K562 (cell line): ENCODE measurements at regions not wholly inside any gene's neighbourhood (a gene's known extent, or its start where the extent isn't known, plus 50 kb on each side); places are given as distances from the start of the nearest gene placed in this dataset.

Experiments
- ATAC-seq: fragments of 200-7000 bp; cut with Tn5 transposase; 3 replicates; pipeline ENCODE4 v1.9.1; 2020; ENCODE audit warnings: moderate library complexity
- BruUV-seq: library from RNA; stranded (reverse); fragments of 400-500 nt; replicated peaks from 2 replicates; lab custom pipeline; 2021; lab: Mats Ljungman, UMichigan
- CTCF ChIA-PET: fragments of 300-600 bp; formaldehyde crosslinking; extraction: SDS; loops from one replicate; lab custom pipeline; 2021; ENCODE audit warnings: low intra/inter-chr PET ratio; lab: Yijun Ruan, JAX
- POLR2A ChIA-PET: fragments of 300-600, 350-650 bp; sonication (Branson Sonifier 250); formaldehyde crosslinking; extraction: SDS; loops from one replicate; lab custom pipeline; 2021; ENCODE audit warnings: antibody characterized with exemption, inconsistent platforms; lab: Yijun Ruan, JAX
- DNase-seq, 4 experiments: peaks; one replicate each; pipeline versions ENCODE4 v3.0.0 to v3.0.0-alpha.2; 2011 to 2018; ENCODE audit warnings: low spot score in 3 of 4, mixed read lengths in 3 of 4; ENCODE audit errors: extremely low read depth in 1 of 4
- FAIRE-seq: peaks from 2 replicates; lab custom pipeline; 2011; peaks lifted over from hg19 to GRCh38; lab: Jason Lieb, UNC
- H2AFZ ChIP-seq: 2 replicates; pipeline ENCODE4 v1.6.0; 2011; ENCODE audit warnings: low read depth, low read length, control low read depth, inconsistent platforms
- H3K27ac ChIP-seq: fragments of 200-600 bp; 3 replicates; pipeline ENCODE4 v1.8.0; 2011; ENCODE audit warnings: low read depth, mild to moderate bottlenecking, control low read depth, inconsistent platforms, low read length, moderate library complexity, mixed read lengths; ENCODE audit errors: extremely low read depth
- H3K27me3 ChIP-seq, 2 experiments: fragments of 300-600 bp in 1 of 2; 2 replicates in 1 of 2; 3 replicates in 1 of 2; pipeline versions ENCODE4 v1.6.0 to v1.8.0; 2011; ENCODE audit warnings: inconsistent platforms in 2 of 2, low read length in 2 of 2, mild to moderate bottlenecking in 1 of 2, mixed read lengths in 1 of 2, moderate library complexity in 1 of 2; ENCODE audit not compliant: control insufficient read depth in 2 of 2, insufficient read depth in 2 of 2
- H3K36me3 ChIP-seq: fragments of 300-600 bp; 3 replicates; pipeline ENCODE4 v1.8.0; 2011; ENCODE audit warnings: mild to moderate bottlenecking, low read length, inconsistent platforms; ENCODE audit not compliant: control insufficient read depth, insufficient read depth
- H3K4me1 ChIP-seq, 2 experiments: fragments of 200-600 bp in 1 of 2; replicated peaks in 1 of 2; 2 replicates in 1 of 2; 3 replicates in 1 of 2; pipeline versions ENCODE4 v1.5.1 to v1.8.0; 2011; ENCODE audit warnings: inconsistent platforms in 2 of 2, low read length in 2 of 2, mild to moderate bottlenecking in 1 of 2, mixed read lengths in 1 of 2, moderate library complexity in 1 of 2; ENCODE audit not compliant: control insufficient read depth in 2 of 2, insufficient read depth in 2 of 2
- H3K4me2 ChIP-seq: 2 replicates; pipeline ENCODE4 v1.6.1; 2011; ENCODE audit warnings: low read length, control low read depth, inconsistent platforms, mixed read lengths; ENCODE audit not compliant: insufficient read depth
- H3K4me3 ChIP-seq: fragments of 200-600 bp; sonication (generic), shearing (Covaris generic); 2 replicates; pipeline ENCODE4 v1.5.1; 2016; ENCODE audit warnings: control low read depth, inconsistent platforms
- H3K79me2 ChIP-seq: fragments of 200-600 bp; 3 replicates; pipeline ENCODE4 v1.8.0; 2011; ENCODE audit warnings: low read length, inconsistent platforms; ENCODE audit not compliant: control insufficient read depth, insufficient read depth
- H3K9ac ChIP-seq, 2 experiments: 2 replicates each; pipeline versions ENCODE4 v1.6.0 to v1.6.1; 2011; ENCODE audit warnings: low read depth in 2 of 2, low read length in 2 of 2, control low read depth in 1 of 2, inconsistent platforms in 1 of 2, mild to moderate bottlenecking in 1 of 2, mixed read lengths in 1 of 2; ENCODE audit not compliant: insufficient read depth in 1 of 2
- H3K9me1 ChIP-seq: one replicate; pipeline ENCODE4 v1.6.0; 2011; ENCODE audit warnings: inconsistent platforms, mild to moderate bottlenecking, low read length, moderate library complexity; ENCODE audit not compliant: control insufficient read depth, insufficient read depth
- H3K9me3 ChIP-seq: replicated peaks from 2 replicates; pipeline ENCODE4 v1.5.1; 2011; ENCODE audit warnings: low read depth, low read length, inconsistent platforms; ENCODE audit not compliant: control insufficient read depth, insufficient read depth
- H4K20me1 ChIP-seq: replicated peaks from 2 replicates; pipeline ENCODE4 v1.6.1; 2011; ENCODE audit warnings: low read length, inconsistent platforms, mixed read lengths; ENCODE audit not compliant: control insufficient read depth, insufficient read depth
- ATF6 ChIP-seq: sonication (generic); formaldehyde crosslinking; IDR thresholded peaks from 2 replicates; pipeline ENCODE4 v1.4.0; 2020; ENCODE audit warnings: mild to moderate bottlenecking, missing genetic modification reagents
- C11orf30 ChIP-seq: fragments of 450-650 bp; IDR thresholded peaks from 2 replicates; pipeline ENCODE4 v1.6.1; 2016; ENCODE audit warnings: low read depth, mild to moderate bottlenecking
- MAFF ChIP-seq: IDR thresholded peaks from 2 replicates; pipeline ENCODE4 v1.6.1; 2012; ENCODE audit warnings: low read length, improper control_type of control experiment
- MAFG ChIP-seq: fragments of 450-650 bp; conservative IDR thresholded peaks from 2 replicates; pipeline ENCODE4 v1.6.1; 2016; ENCODE audit warnings: missing genetic modification characterization, missing compliant biosample characterization
- MAFK ChIP-seq: IDR thresholded peaks from 2 replicates; pipeline ENCODE4 v1.6.1; 2011; ENCODE audit warnings: low read length, improper control_type of control experiment
- NFE2 ChIP-seq: IDR thresholded peaks from 2 replicates; pipeline ENCODE4 v1.6.1; 2014; ENCODE audit warnings: antibody characterized with exemption, low read depth
- PREB ChIP-seq: sonication (generic); formaldehyde crosslinking; IDR thresholded peaks from 2 replicates; pipeline ENCODE4 v1.8.1; 2023; ENCODE audit warnings: mild to moderate bottlenecking, missing genetic modification reagents
- SREBF1 ChIP-seq: fragments of 150-350 bp; IDR thresholded peaks from 2 replicates; pipeline ENCODE4 v1.6.1; 2014; ENCODE audit warnings: antibody characterized with exemption, low read depth, low read length, borderline replicate concordance
- ZNF175 ChIP-seq: fragments of 200-800 bp; sonication (Bioruptor generic); IDR thresholded peaks from 2 replicates; pipeline ENCODE4 v1.6.1; 2016; ENCODE audit warnings: low read depth, mild to moderate bottlenecking, missing genetic modification characterization, missing compliant biosample characterization
- ZNF316 ChIP-seq: fragments of 450-650 bp; IDR thresholded peaks from 2 replicates; pipeline ENCODE4 v1.6.1; 2016
- WGBS: fragments of 100-300 bp; shearing (Covaris generic); methylation state at CpG from one replicate; pipeline ENCODE4 v1.1.6; 2016; ENCODE audit warnings: low coverage, mixed read lengths; ENCODE audit not compliant: insufficient coverage; ENCODE audit errors: missing lambda C conversion rate; 5-methylcytosine and 5-hydroxymethylcytosine counted together
- in situ Hi-C: fragments of 300-500 bp; cut with MboI; formaldehyde crosslinking; loops from 4 replicates; pipeline ENCODE4 v1.15.0; 2018; ENCODE audit warnings: inconsistent platforms, mixed read lengths
- intact Hi-C: fragments of 100-400 bp; cut with micrococcal nuclease; formaldehyde crosslinking; loops from 2 replicates; pipeline ENCODE4 v1.14.2; 2022

- CTCF ChIA-PET = no interaction called here
- 3% methylated on average over 5 of the region's 5 CpGs for WGBS
- no peaks in the 10 kb centered on the region for H3K79me2 ChIP-seq
- no TSS peak for BruUV-seq
- no peaks in the 10 kb centered on the region for H3K4me1 ChIP-seq
- H3K27me3 ChIP-seq = peaks cover 0 to 4% of the 10 kb centered on the region in 2 experiments; a peak in 1 of 5 replicates
- intact Hi-C loops (no loop called here), in situ Hi-C loops (no loop called here)
- TF ChIP-seq MAFF (peak; percentile 58; the same call in 1 of the 2 replicates), MAFG (tag) (peak; percentile 84), NFE2 (peak; percentile 44), ZNF175 (CRISPR knock-in tag) (no peak), C11orf30 (peak; percentile 79), ATF6 (no peak), SREBF1 (no peak), MAFK (peak; percentile 66; the same call in 1 of the 2 replicates), PREB (CRISPR knock-in tag) (no peak), ZNF316 (peak; percentile 91)
- H4K20me1 ChIP-seq = no peaks in the 10 kb centered on the region
- H3K36me3 ChIP-seq = no peaks in the 10 kb centered on the region
- FAIRE-seq (no peak), DNase-seq (no peak), ATAC-seq (no peak)
- H3K9me1 ChIP-seq = no peaks in the 10 kb centered on the region
- POLR2A ChIA-PET = no interaction called here
- no peaks in the 10 kb centered on the region for H3K9me3 ChIP-seq
- no peak overlapping the region for H3K4me2 ChIP-seq
- H3K4me3 ChIP-seq = no peak overlapping the region
- no peak overlapping the region for H2AFZ ChIP-seq
- no peak overlapping the region for H3K9ac ChIP-seq
- no peak overlapping the region for H3K27ac ChIP-seq
These were observed 222.6 kb upstream of the RASGEF1B start for GRCh38 chr4:81694176-81694913.
